Ovary (tissue), 7 donors: ENCODE measurements at regions not wholly inside any gene's neighbourhood (a gene's known extent, or its start where the extent isn't known, plus 50 kb on each side); places are given as distances from the start of the nearest gene placed in this dataset.

Experiments used
- DNase-seq, 5 donors: peaks; one replicate each; pipeline ENCODE4 v3.0.0-alpha.2; 2019 to 2020
- H3K27ac ChIP-seq, 2 donors: fragments of 200-600 bp; one replicate each; pipeline versions ENCODE4 v1.5.1 to v1.8.0; 2019 to 2022
- H3K27me3 ChIP-seq: fragments of 200-600 bp; one replicate; pipeline ENCODE4 v1.8.0; 2022
- H3K36me3 ChIP-seq: fragments of 200-600 bp; sonication (generic); one replicate; pipeline ENCODE4 v1.5.1; 2019
- H3K4me1 ChIP-seq: one replicate; pipeline ENCODE4 v1.8.1; 2013; ENCODE audit warnings: mild to moderate bottlenecking, moderate library complexity; ENCODE audit not compliant: insufficient read depth
- H3K4me3 ChIP-seq: fragments of 200-600 bp; sonication (generic); one replicate; pipeline ENCODE4 v1.5.1; 2017
- H3K9me3 ChIP-seq, 2 donors: fragments of 200-600 bp in 1 of 2; sonication (generic) in 1 of 2; one replicate each; pipeline versions ENCODE4 v1.5.1 to v1.8.1; 2013 to 2019; ENCODE audit warnings: mild to moderate bottlenecking in 1 of 2, moderate library complexity in 1 of 2
- CTCF ChIP-seq, 3 donors: fragments of 450-650 bp in 2 of 3; fragments of 200-600 bp in 1 of 3; IDR thresholded peaks; one replicate each; pipeline versions ENCODE4 v1.5.1 to v1.8.0; 2016 to 2022; ENCODE audit warnings: antibody characterized with exemption in 3 of 3, mild to moderate bottlenecking in 1 of 3
- EP300 ChIP-seq: sonication (generic); formaldehyde crosslinking; IDR thresholded peaks from one replicate; pipeline ENCODE4 v1.6.1; 2017; ENCODE audit warnings: antibody characterized with exemption
- POLR2A ChIP-seq: fragments of 450-650 bp; IDR thresholded peaks from one replicate; pipeline ENCODE4 v1.6.1; 2017; ENCODE audit warnings: antibody characterized with exemption, mild to moderate bottlenecking, moderate library complexity
- WGBS, 3 donors: extraction: QIAGEN DNeasy Blood & Tissue Kit in 1 of 3; methylation state at CpG; one replicate each; pipeline versions ENCODE4 v1.1.5 to v1.1.7; 2013 to 2017; 5-methylcytosine and 5-hydroxymethylcytosine counted together
- intact Hi-C, 4 donors: fragments of 100-400 bp; cut with DNase I; formaldehyde crosslinking; loops; one replicate each; pipeline versions ENCODE4 v1.11.0 to v1.15.1; 2022 to 2023
- donor health status: DM: no; HTN: no; CAD: no; lungs with moderate emphysema.
- donor health status: DM: no; HTN: no; CAD: no.
- donor health status: Bipolar disorder and iron deficiency.
- donor health status: DM: no; HTN: no; CAD: no.
- donor health status: DM: yes; HTN: yes; CAD: no.

GRCh38 chr2:234300932-234301823, 195.7 kb downstream of the ARL4C start:
- no peaks in the 10 kb centered on the region for H3K9me3 ChIP-seq
- no peaks in the 10 kb centered on the region for H3K36me3 ChIP-seq
- DNase-seq: no peak
- intact Hi-C loops: no loop called here
- H3K27ac ChIP-seq: no peak overlapping the region
- TF ChIP-seq CTCF (IDR thresholded peaks at IDR 0.05) (no peak), EP300 (no peak), POLR2A (no peak)
- H3K27me3 ChIP-seq: no peaks in the 10 kb centered on the region
- no peak overlapping the region for H3K4me3 ChIP-seq
- no peaks in the 10 kb centered on the region for H3K4me1 ChIP-seq
- 29 to 37% (median 36%) methylated on average over 18 of the region's 18 CpGs for WGBS, 3 donors

GRCh38 chr2:234300391-234300925, 196.4 kb downstream of the ARL4C start:
- Histone ChIP-seq H3K4me1 (no peaks in the 10 kb centered on the region), H3K9me3 (no peaks in the 10 kb centered on the region), H3K27me3 (no peaks in the 10 kb centered on the region), H3K4me3 (no peak overlapping the region), H3K36me3 (no peaks in the 10 kb centered on the region), H3K27ac (no peak overlapping the region)
- intact Hi-C loops: no loop called here
- WGBS, 3 donors: 59 to 63% (median 59%) methylated on average over 6 of the region's 6 CpGs
- no peak for DNase-seq
- TF ChIP-seq POLR2A (no peak), CTCF (IDR thresholded peaks at IDR 0.05) (no peak), EP300 (no peak)

GRCh38 chr2:234298918-234299317, 198.0 kb downstream of the ARL4C start:
- H3K4me3 ChIP-seq: no peak overlapping the region
- intact Hi-C loops: no loop called here
- H3K36me3 ChIP-seq: no peaks in the 10 kb centered on the region
- DNase-seq: no peak
- H3K27ac ChIP-seq: no peak overlapping the region
- no peaks in the 10 kb centered on the region for H3K27me3 ChIP-seq
- H3K4me1 ChIP-seq: no peaks in the 10 kb centered on the region
- TF ChIP-seq POLR2A: no peak
- no peak for TF ChIP-seq EP300
- no peak for TF ChIP-seq CTCF (IDR thresholded peaks at IDR 0.05)
- WGBS, 3 donors: 80 to 87% (median 85%) methylated on average over 3 of the region's 3 CpGs
- H3K9me3 ChIP-seq: no peaks in the 10 kb centered on the region

GRCh38 chr2:234296991-234297390, 199.9 kb downstream of the ARL4C start:
- H3K27ac ChIP-seq: no peak overlapping the region
- TF ChIP-seq POLR2A (no peak), CTCF (IDR thresholded peaks at IDR 0.05) (no peak), EP300 (no peak)
- intact Hi-C loops: no loop called here
- no peaks in the 10 kb centered on the region for H3K27me3 ChIP-seq
- DNase-seq: no peak
- 73 to 86% (median 81%) methylated on average over 1 of the region's 1 CpG for WGBS, 3 donors
- no peak overlapping the region for H3K4me3 ChIP-seq
- no peaks in the 10 kb centered on the region for H3K4me1 ChIP-seq
- H3K36me3 ChIP-seq: no peaks in the 10 kb centered on the region
- no peaks in the 10 kb centered on the region for H3K9me3 ChIP-seq
